ENCODE measurements at regions not wholly inside any gene's neighbourhood (a gene's known extent, or its start where the extent isn't known, plus 50 kb on each side); places are given as distances from the start of the nearest gene placed in this dataset.
"Not testable (repeated sequence)": the region's sequence is repeated elsewhere in the genome, so short reads cannot be mapped to it uniquely, and the experiment has no call there.

DNA sequence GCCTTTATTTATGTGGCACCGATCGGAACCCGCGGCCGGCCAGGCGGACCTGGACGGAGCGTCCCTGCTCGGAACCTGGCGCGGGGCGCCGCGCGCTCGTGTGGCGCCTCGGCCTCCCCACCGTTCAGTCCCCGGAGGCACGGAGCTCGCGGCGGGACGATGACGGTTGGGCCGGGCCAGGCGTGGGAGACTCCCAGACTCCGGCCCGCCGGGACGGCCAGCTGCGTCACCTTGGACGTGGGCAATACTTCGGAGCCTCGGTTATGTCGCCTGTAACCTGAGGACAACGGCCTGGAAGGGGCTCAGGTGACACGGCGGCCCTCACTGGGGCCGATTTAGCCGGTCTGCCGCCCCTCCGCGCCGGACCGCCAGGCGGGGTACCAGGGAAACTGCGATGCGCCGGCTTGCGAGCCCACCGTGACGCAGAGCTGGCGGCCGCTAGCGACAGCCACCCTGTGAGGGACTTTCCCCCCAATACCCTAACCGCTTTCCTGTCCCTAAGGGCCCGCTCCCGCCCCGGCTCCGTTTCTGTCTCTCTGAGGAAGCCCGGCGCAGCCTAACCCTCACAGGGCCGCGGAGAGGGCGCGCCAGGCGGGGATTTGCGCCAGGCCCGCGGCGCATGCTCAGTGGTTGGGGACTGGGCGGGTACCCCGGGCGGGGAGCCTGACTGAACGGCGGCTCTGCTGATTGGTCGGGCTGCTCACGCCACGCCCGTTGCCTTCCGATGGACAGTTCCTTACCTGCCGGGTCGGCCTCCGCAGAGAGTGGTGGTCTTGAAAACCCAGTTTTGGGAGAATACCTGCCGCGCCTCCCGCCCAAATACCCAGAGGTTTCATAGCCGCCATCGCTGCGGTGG, 109.5 kb upstream of the DOCK9 start:
- Histone ChIP-seq H3K36me3 (ENCODE audit: control insufficient read depth in 1 of 2, insufficient read depth in 2 of 2, low read length in 2 of 2) (no peaks in the 10 kb centered on the region), H3K9ac (ENCODE audit: low read depth in 1 of 2, low read length in 2 of 2) (peak overlapping the region; percentile 76 to 83)

DNA sequence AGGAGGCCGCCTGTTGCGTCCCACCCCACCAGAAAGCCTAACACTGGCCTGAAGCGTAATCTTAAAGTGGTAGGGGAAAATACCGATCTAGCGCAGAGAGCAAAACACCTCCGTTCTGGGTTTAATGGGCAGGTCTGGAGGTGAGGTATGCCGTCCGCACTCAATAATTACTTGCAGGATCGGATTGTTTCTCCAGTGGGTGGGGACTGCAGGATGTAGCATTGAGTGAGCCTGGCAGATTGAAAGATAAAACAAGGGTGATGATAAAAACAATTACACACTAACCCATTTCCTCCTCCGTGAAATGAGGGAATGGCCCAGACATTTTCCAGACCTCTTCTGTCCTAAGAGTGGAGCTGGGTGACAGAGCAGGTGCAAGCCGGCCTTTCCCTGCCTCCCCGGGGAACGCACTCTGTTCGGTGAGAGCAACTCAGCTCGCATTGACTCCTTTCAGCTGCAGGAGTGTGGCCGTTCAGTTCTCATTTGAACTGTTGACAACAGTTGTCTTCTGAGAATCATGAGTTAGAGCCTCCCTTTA, 110.2 kb upstream of the DOCK9 start:
- Histone ChIP-seq H3K36me3 (ENCODE audit: control insufficient read depth in 1 of 2, insufficient read depth in 2 of 2, low read length in 2 of 2) (no peaks in the 10 kb centered on the region), H3K27me3 (ENCODE audit: control insufficient read depth in 1 of 2, insufficient read depth in 2 of 2, low read length in 2 of 2) (no peaks in the 10 kb centered on the region), H3K9ac (ENCODE audit: low read depth in 1 of 2, low read length in 2 of 2) (peak overlapping the region; percentile 76 to 83), H3K4me3 (ENCODE audit: low read depth in 1 of 2, low read length in 2 of 2) (peak overlapping the region; percentile 91), H3K4me1 (ENCODE audit: control insufficient read depth in 1 of 2, insufficient read depth in 2 of 2, low read length in 2 of 2) (peaks cover 17 to 19% of the 10 kb centered on the region in 2 donors), H3K9me3 (ENCODE audit: control insufficient read depth in 1 of 2, low read length in 2 of 2) (no peaks in the 10 kb centered on the region), H3K27ac (ENCODE audit: low read depth, low read length) (no peak overlapping the region)

More for the DNA sequence above, 109.5 kb upstream of the DOCK9 start:
- Histone ChIP-seq H3K27me3 (ENCODE audit: control insufficient read depth in 1 of 2, insufficient read depth in 2 of 2, low read length in 2 of 2) (no peaks in the 10 kb centered on the region), H3K9me3 (ENCODE audit: control insufficient read depth in 1 of 2, low read length in 2 of 2) (no peaks in the 10 kb centered on the region), H3K4me1 (ENCODE audit: control insufficient read depth in 1 of 2, insufficient read depth in 2 of 2, low read length in 2 of 2) (peaks cover 17 to 19% of the 10 kb centered on the region in 2 donors), H3K4me3 (ENCODE audit: low read depth in 1 of 2, low read length in 2 of 2) (peak overlapping the region; percentile 91), H3K27ac (ENCODE audit: low read depth, low read length) (peak overlapping the region; percentile 89)

DNA sequence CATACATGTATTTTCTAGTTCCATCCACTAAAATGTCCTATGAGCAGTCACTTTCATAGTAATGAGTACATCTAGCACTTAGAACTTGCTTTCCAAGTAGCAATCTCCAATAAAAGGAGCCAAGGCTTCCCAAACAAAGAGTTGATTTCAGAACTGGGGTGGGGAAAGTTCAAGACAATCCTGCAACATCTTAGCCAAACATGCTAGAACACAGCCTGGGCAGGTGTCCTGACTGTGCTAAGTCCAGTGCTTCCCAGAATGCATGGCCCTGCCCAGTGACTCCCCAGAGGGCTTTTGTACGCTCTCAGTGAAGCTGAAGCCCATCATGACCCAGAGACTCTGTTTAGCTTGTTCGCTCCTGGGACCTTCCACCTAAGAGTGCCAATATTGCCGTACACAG, 106.7 kb upstream of the UBAC2 start:
- H3K9ac ChIP-seq (ENCODE audit: low read depth in 1 of 2, low read length in 2 of 2) = no peak overlapping the region
- no peaks in the 10 kb centered on the region for H3K4me1 ChIP-seq (ENCODE audit: control insufficient read depth in 1 of 2, insufficient read depth in 2 of 2, low read length in 2 of 2)
- H3K27me3 ChIP-seq (ENCODE audit: control insufficient read depth in 1 of 2, insufficient read depth in 2 of 2, low read length in 2 of 2) = no peaks in the 10 kb centered on the region
- no peaks in the 10 kb centered on the region for H3K9me3 ChIP-seq (ENCODE audit: control insufficient read depth in 1 of 2, low read length in 2 of 2)
- H3K4me3 ChIP-seq (ENCODE audit: low read depth in 1 of 2, low read length in 2 of 2) = no peak overlapping the region
- no peaks in the 10 kb centered on the region for H3K36me3 ChIP-seq (ENCODE audit: control insufficient read depth in 1 of 2, insufficient read depth in 2 of 2, low read length in 2 of 2)
- H3K27ac ChIP-seq (ENCODE audit: low read depth, low read length) = no peak overlapping the region

DNA sequence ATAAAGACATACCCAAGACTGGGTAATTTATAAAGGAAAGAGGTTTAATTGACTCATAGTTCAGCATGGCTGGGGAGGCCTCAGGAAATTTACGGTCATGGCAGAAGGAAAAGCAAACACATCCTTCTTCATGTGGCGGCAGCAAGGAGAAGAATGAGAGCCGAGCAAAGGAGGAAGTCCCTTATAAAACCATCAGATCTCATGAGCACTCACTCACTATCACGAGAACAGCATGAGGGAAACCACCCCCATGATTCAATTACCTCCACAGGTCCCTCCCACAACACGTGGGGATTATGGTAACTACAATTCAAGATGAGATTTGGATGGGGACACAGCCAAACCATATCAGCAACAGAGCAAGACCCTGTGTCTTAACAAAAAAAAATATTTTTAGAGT, 98.8 kb upstream of the UBAC2 start:
- H3K9ac ChIP-seq (ENCODE audit: low read depth in 1 of 2, low read length in 2 of 2); H3K27me3 ChIP-seq (ENCODE audit: control insufficient read depth in 1 of 2, insufficient read depth in 2 of 2, low read length in 2 of 2): not testable (repeated sequence)

DNA sequence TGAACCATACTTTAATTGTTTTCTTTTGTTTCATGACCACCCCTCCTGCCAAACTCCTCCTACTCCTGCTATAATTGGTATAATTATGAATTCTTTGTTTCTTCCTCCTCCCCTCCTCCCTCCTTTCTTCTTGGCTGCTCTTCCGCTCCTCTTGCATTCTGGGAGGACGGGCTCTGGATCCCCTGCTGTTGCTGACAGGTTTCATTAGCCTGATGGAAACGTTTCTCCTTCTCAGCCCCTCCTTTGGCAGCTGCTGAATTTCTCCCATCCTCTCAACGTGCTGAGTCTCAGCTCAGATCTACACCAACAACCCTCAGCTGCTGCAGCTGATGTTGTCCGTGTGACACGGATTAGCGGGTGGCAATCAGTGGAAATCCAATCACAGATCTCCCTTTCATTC, 97.1 kb upstream of the UBAC2 start:
- no peak overlapping the region for H3K27ac ChIP-seq (ENCODE audit: low read depth, low read length)
- no peak overlapping the region for H3K9ac ChIP-seq (ENCODE audit: low read depth in 1 of 2, low read length in 2 of 2)
- no peak overlapping the region for H3K4me3 ChIP-seq (ENCODE audit: low read depth in 1 of 2, low read length in 2 of 2)
- H3K9me3 ChIP-seq (ENCODE audit: control insufficient read depth in 1 of 2, low read length in 2 of 2) = no peaks in the 10 kb centered on the region
- no peaks in the 10 kb centered on the region for H3K4me1 ChIP-seq (ENCODE audit: control insufficient read depth in 1 of 2, insufficient read depth in 2 of 2, low read length in 2 of 2)
- no peaks in the 10 kb centered on the region for H3K36me3 ChIP-seq (ENCODE audit: control insufficient read depth in 1 of 2, insufficient read depth in 2 of 2, low read length in 2 of 2)
- H3K27me3 ChIP-seq (ENCODE audit: control insufficient read depth in 1 of 2, insufficient read depth in 2 of 2, low read length in 2 of 2) = no peaks in the 10 kb centered on the region

More for the DNA sequence above, 98.8 kb upstream of the UBAC2 start:
- H3K4me3 ChIP-seq (ENCODE audit: low read depth in 1 of 2, low read length in 2 of 2); H3K27ac ChIP-seq (ENCODE audit: low read depth, low read length); H3K4me1 ChIP-seq (ENCODE audit: control insufficient read depth in 1 of 2, insufficient read depth in 2 of 2, low read length in 2 of 2); H3K36me3 ChIP-seq (ENCODE audit: control insufficient read depth in 1 of 2, insufficient read depth in 2 of 2, low read length in 2 of 2); H3K9me3 ChIP-seq (ENCODE audit: control insufficient read depth in 1 of 2, low read length in 2 of 2): not testable (repeated sequence)

DNA sequence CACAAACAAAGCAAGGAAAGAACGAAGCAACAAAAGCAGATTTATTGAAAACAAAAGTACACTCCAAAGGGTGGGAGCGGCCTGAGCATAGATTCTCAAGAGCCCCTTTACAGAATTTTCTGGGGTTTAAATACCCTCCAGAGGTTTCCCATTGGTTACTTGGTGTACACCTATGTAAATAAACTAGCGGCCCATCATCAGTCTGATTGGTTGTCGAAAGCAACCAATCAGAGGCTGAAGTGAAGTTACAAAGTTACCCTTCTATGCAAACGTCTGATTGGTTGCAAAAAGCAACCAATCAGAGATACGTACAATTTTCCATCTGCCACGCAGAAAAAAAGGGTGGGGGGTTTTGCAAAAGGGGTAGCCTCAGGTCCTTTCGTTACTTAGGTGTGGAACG, 96.3 kb upstream of the UBAC2 start:
- Histone ChIP-seq H3K4me3 (ENCODE audit: low read depth in 1 of 2, low read length in 2 of 2) (no peak overlapping the region), H3K27me3 (ENCODE audit: control insufficient read depth in 1 of 2, insufficient read depth in 2 of 2, low read length in 2 of 2) (no peaks in the 10 kb centered on the region)

DNA sequence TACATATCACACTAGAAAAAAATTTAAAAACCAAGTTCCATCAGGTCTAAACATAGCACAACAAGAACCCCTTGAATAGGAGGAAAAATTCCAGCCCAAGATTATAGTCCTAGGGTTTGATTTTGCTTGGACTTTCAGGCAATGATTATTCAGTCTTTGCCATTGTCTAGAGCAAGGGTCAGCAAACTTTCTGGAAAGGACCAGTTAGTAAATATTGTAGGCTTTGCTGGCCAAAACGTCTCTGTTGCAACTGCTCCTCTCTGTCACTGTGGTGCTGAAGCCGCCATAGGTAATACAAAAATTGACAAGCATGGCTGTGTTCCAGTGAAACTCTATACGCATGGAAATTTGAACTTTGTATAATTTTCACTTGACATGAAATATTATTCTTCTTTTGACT, 95.5 kb upstream of the UBAC2 start:
- H3K4me3 ChIP-seq (ENCODE audit: low read depth in 1 of 2, low read length in 2 of 2) = no peak overlapping the region
- H3K9ac ChIP-seq (ENCODE audit: low read depth in 1 of 2, low read length in 2 of 2) = no peak overlapping the region
- H3K27me3 ChIP-seq (ENCODE audit: control insufficient read depth in 1 of 2, insufficient read depth in 2 of 2, low read length in 2 of 2) = no peaks in the 10 kb centered on the region
- H3K4me1 ChIP-seq (ENCODE audit: control insufficient read depth in 1 of 2, insufficient read depth in 2 of 2, low read length in 2 of 2) = no peaks in the 10 kb centered on the region
- no peaks in the 10 kb centered on the region for H3K9me3 ChIP-seq (ENCODE audit: control insufficient read depth in 1 of 2, low read length in 2 of 2)
- H3K27ac ChIP-seq (ENCODE audit: low read depth, low read length) = no peak overlapping the region
- H3K36me3 ChIP-seq (ENCODE audit: control insufficient read depth in 1 of 2, insufficient read depth in 2 of 2, low read length in 2 of 2) = no peaks in the 10 kb centered on the region

More for the DNA sequence above, 96.3 kb upstream of the UBAC2 start:
- no peaks in the 10 kb centered on the region for H3K36me3 ChIP-seq (ENCODE audit: control insufficient read depth in 1 of 2, insufficient read depth in 2 of 2, low read length in 2 of 2)
- H3K27ac ChIP-seq (ENCODE audit: low read depth, low read length) = no peak overlapping the region
- no peaks in the 10 kb centered on the region for H3K9me3 ChIP-seq (ENCODE audit: control insufficient read depth in 1 of 2, low read length in 2 of 2)
- no peaks in the 10 kb centered on the region for H3K4me1 ChIP-seq (ENCODE audit: control insufficient read depth in 1 of 2, insufficient read depth in 2 of 2, low read length in 2 of 2)
- no peak overlapping the region for H3K9ac ChIP-seq (ENCODE audit: low read depth in 1 of 2, low read length in 2 of 2)

DNA sequence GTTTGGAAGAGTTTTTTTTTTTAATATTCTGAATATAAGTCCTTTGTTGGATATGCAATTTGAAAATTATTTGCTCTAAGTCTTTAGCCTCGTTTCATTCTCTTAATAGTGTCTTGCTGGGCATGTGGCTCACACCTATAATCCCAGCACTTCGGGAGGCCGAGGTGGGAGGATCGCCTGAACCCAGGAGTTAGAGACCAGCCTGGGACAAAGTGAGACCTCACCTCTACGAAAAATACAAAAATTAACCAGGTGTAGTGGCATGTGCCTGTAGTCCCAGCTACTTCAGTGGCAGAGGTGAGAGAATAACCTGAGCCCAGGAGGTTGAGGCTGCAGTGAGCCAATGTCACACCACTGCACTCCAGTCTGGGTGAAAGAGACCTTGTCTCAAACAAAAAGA, 87.3 kb upstream of the UBAC2 start:
- Histone ChIP-seq H3K27ac (ENCODE audit: low read depth, low read length) (no peak overlapping the region), H3K4me1 (ENCODE audit: control insufficient read depth in 1 of 2, insufficient read depth in 2 of 2, low read length in 2 of 2) (no peaks in the 10 kb centered on the region), H3K4me3 (ENCODE audit: low read depth in 1 of 2, low read length in 2 of 2) (no peak overlapping the region), H3K9me3 (ENCODE audit: control insufficient read depth in 1 of 2, low read length in 2 of 2) (no peaks in the 10 kb centered on the region), H3K9ac (ENCODE audit: low read depth in 1 of 2, low read length in 2 of 2) (no peak overlapping the region), H3K36me3 (ENCODE audit: control insufficient read depth in 1 of 2, insufficient read depth in 2 of 2, low read length in 2 of 2) (no peaks in the 10 kb centered on the region), H3K27me3 (ENCODE audit: control insufficient read depth in 1 of 2, insufficient read depth in 2 of 2, low read length in 2 of 2) (no peaks in the 10 kb centered on the region)

DNA sequence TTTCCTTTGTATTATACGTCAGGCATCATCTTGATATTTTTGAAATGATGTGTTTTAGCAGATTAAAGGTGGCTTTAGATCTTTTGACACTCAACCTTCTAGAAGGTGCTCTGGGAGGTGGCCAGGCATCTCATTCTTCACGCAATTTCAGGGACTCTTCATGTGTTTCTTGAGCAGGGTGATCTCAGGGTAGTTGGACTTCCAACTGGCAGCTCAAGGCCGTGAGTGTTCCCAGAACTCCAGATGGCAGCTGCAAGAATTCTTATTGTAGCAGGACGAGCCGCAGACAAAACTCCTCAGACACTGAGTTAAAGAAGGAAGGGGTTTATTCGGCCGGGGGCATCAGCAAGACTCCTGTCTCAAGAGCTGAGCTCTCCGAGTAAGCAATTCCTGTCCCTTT, 82.5 kb upstream of the UBAC2 start:
- H3K4me3 ChIP-seq (ENCODE audit: low read depth in 1 of 2, low read length in 2 of 2) = no peak overlapping the region
- no peaks in the 10 kb centered on the region for H3K36me3 ChIP-seq (ENCODE audit: control insufficient read depth in 1 of 2, insufficient read depth in 2 of 2, low read length in 2 of 2)
- H3K27me3 ChIP-seq (ENCODE audit: control insufficient read depth in 1 of 2, insufficient read depth in 2 of 2, low read length in 2 of 2) = peaks cover 0 to 3% of the 10 kb centered on the region in 2 donors
- H3K9ac ChIP-seq (ENCODE audit: low read depth in 1 of 2, low read length in 2 of 2) = no peak overlapping the region
- no peaks in the 10 kb centered on the region for H3K4me1 ChIP-seq (ENCODE audit: control insufficient read depth in 1 of 2, insufficient read depth in 2 of 2, low read length in 2 of 2)
- H3K27ac ChIP-seq (ENCODE audit: low read depth, low read length) = no peak overlapping the region
- H3K9me3 ChIP-seq (ENCODE audit: control insufficient read depth in 1 of 2, low read length in 2 of 2) = no peaks in the 10 kb centered on the region

DNA sequence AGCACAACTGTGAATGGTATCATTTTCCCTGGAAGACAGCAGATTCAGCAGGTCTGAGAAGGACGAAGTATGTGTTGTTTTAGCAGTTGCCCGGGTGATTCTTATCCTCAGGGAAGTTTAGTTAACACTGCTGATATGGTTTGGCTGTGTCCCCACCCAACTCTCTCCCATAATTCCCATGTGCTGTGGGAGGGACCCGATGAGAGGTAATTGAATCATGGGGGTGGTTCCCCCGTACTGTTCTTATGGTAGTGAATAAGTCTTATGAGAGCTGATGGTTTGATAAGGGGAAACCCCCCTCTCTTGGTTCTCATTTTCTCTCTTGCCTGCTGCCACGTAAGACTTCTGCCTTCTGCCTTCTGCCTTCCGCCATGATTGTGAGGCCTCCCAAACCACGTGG, 81.0 kb upstream of the UBAC2 start:
- peaks cover 0 to 3% of the 10 kb centered on the region in 2 donors for H3K27me3 ChIP-seq (ENCODE audit: control insufficient read depth in 1 of 2, insufficient read depth in 2 of 2, low read length in 2 of 2)
- H3K36me3 ChIP-seq (ENCODE audit: control insufficient read depth in 1 of 2, insufficient read depth in 2 of 2, low read length in 2 of 2) = no peaks in the 10 kb centered on the region
- no peaks in the 10 kb centered on the region for H3K9me3 ChIP-seq (ENCODE audit: control insufficient read depth in 1 of 2, low read length in 2 of 2)
- no peaks in the 10 kb centered on the region for H3K4me1 ChIP-seq (ENCODE audit: control insufficient read depth in 1 of 2, insufficient read depth in 2 of 2, low read length in 2 of 2)
- H3K4me3 ChIP-seq (ENCODE audit: low read depth in 1 of 2, low read length in 2 of 2) = no peak overlapping the region
- H3K9ac ChIP-seq (ENCODE audit: low read depth in 1 of 2, low read length in 2 of 2) = no peak overlapping the region
- H3K27ac ChIP-seq (ENCODE audit: low read depth, low read length) = no peak overlapping the region

Measured in duodenal mucosa (tissue), 2 donors.